Upper lobe of left lung (tissue), 4 donors: ENCODE measurements at regions not wholly inside any gene's neighbourhood (a gene's known extent, or its start where the extent isn't known, plus 50 kb on each side); places are given as distances from the start of the nearest gene placed in this dataset.

Source experiments
- EP300 ChIP-seq, 4 donors: sonication (generic); formaldehyde crosslinking; IDR thresholded peaks; one replicate each; pipeline ENCODE4 v1.5.1; 2017; ENCODE audit warnings: antibody characterized with exemption in 4 of 4, control low read depth in 2 of 4
- POLR2A ChIP-seq, 4 donors: fragments of 450-650 bp; IDR thresholded peaks; one replicate each; pipeline ENCODE4 v1.5.1; 2016 to 2017; ENCODE audit warnings: antibody characterized with exemption in 4 of 4, mild to moderate bottlenecking in 2 of 4
- POLR2AphosphoS5 ChIP-seq, 2 donors: sonication (generic); formaldehyde crosslinking; IDR thresholded peaks; one replicate each; pipeline ENCODE4 v1.5.1; 2017; ENCODE audit warnings: antibody characterized with exemption in 2 of 2
- TF ChIP-seq, protein P1 (sequence below), 6 experiments: fragments of 450-650 bp in 4 of 6; fragments of 200-600 bp in 2 of 6; sonication (generic) in 2 of 6; IDR thresholded peaks; one replicate each; pipeline ENCODE4 v1.5.1; 2016 to 2019; ENCODE audit warnings: antibody characterized with exemption in 6 of 6

DNA sequence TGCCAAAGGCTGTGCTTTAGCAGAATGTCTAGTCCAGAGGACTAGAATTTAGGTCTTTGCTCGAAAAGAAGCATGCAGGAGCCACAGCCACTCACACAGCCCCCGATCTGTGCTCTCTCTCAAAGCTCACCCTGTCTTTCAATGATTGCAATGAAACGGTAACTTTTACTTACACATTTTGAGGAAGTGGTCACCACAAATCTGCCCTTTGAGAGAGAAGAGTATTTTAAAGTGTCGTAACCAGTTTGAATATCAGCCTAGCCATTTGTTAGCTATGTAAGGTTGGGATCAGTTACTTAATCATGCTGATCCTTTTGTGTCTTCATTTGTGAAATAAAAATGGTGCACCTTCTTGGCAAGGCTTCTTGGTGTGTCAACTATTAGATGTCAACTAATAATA, 209.0 kb downstream of the TFAP2A start:
- no peak for TF ChIP-seq POLR2AphosphoS5 (IDR thresholded peaks at IDR 0.05)
- TF ChIP-seq, protein P1, sequence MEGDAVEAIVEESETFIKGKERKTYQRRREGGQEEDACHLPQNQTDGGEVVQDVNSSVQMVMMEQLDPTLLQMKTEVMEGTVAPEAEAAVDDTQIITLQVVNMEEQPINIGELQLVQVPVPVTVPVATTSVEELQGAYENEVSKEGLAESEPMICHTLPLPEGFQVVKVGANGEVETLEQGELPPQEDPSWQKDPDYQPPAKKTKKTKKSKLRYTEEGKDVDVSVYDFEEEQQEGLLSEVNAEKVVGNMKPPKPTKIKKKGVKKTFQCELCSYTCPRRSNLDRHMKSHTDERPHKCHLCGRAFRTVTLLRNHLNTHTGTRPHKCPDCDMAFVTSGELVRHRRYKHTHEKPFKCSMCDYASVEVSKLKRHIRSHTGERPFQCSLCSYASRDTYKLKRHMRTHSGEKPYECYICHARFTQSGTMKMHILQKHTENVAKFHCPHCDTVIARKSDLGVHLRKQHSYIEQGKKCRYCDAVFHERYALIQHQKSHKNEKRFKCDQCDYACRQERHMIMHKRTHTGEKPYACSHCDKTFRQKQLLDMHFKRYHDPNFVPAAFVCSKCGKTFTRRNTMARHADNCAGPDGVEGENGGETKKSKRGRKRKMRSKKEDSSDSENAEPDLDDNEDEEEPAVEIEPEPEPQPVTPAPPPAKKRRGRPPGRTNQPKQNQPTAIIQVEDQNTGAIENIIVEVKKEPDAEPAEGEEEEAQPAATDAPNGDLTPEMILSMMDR (IDR thresholded peaks at IDR 0.05) = no peak
- no peak for TF ChIP-seq POLR2A (IDR thresholded peaks at IDR 0.05)
- no peak for TF ChIP-seq EP300 (IDR thresholded peaks at IDR 0.05)
